ENCODE measurements at regions not wholly inside any gene's neighbourhood (a gene's known extent, or its start where the extent isn't known, plus 50 kb on each side); places are given as distances from the start of the nearest gene placed in this dataset.

DNA sequence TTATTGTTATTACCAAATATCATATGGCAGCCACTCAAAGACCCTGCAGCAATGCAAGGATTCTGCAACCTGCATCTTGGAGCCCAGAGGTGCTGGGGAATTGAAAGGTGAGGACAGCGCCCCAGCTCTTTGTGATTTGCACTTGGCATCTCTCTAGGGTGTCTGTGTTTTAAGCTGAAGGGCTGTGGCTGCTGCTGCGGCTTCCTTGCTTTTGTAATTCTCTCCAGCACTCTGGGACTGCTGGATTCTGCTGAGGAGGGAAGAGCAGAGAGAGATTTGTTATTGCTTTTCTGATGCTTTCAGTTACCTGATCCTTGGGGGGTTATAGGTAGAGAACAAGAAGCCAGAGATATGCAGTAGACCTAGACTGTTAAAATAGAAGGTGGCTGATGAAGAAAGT, 562.4 kb downstream of the EBF1 start:
- TF ChIP-seq NFE2L1 (CRISPR knock-in tag; IDR thresholded peaks at IDR 0.05): no peak
- TF ChIP-seq, protein P1, sequence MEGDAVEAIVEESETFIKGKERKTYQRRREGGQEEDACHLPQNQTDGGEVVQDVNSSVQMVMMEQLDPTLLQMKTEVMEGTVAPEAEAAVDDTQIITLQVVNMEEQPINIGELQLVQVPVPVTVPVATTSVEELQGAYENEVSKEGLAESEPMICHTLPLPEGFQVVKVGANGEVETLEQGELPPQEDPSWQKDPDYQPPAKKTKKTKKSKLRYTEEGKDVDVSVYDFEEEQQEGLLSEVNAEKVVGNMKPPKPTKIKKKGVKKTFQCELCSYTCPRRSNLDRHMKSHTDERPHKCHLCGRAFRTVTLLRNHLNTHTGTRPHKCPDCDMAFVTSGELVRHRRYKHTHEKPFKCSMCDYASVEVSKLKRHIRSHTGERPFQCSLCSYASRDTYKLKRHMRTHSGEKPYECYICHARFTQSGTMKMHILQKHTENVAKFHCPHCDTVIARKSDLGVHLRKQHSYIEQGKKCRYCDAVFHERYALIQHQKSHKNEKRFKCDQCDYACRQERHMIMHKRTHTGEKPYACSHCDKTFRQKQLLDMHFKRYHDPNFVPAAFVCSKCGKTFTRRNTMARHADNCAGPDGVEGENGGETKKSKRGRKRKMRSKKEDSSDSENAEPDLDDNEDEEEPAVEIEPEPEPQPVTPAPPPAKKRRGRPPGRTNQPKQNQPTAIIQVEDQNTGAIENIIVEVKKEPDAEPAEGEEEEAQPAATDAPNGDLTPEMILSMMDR (IDR thresholded peaks at IDR 0.05): no peak
- TF ChIP-seq, protein P2, sequence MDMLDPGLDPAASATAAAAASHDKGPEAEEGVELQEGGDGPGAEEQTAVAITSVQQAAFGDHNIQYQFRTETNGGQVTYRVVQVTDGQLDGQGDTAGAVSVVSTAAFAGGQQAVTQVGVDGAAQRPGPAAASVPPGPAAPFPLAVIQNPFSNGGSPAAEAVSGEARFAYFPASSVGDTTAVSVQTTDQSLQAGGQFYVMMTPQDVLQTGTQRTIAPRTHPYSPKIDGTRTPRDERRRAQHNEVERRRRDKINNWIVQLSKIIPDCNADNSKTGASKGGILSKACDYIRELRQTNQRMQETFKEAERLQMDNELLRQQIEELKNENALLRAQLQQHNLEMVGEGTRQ (CRISPR knock-in tag; IDR thresholded peaks at IDR 0.05): no peak
- TF ChIP-seq, protein P3, sequence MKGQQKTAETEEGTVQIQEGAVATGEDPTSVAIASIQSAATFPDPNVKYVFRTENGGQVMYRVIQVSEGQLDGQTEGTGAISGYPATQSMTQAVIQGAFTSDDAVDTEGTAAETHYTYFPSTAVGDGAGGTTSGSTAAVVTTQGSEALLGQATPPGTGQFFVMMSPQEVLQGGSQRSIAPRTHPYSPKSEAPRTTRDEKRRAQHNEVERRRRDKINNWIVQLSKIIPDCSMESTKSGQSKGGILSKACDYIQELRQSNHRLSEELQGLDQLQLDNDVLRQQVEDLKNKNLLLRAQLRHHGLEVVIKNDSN (CRISPR knock-in tag; IDR thresholded peaks at IDR 0.05): no peak
- no peak for TF ChIP-seq ESRRA (CRISPR knock-in tag; IDR thresholded peaks at IDR 0.05; ENCODE audit: borderline replicate concordance)
- TF ChIP-seq NR1H2 (CRISPR knock-in tag; IDR thresholded peaks at IDR 0.05): no peak
- TF ChIP-seq, protein P4, sequence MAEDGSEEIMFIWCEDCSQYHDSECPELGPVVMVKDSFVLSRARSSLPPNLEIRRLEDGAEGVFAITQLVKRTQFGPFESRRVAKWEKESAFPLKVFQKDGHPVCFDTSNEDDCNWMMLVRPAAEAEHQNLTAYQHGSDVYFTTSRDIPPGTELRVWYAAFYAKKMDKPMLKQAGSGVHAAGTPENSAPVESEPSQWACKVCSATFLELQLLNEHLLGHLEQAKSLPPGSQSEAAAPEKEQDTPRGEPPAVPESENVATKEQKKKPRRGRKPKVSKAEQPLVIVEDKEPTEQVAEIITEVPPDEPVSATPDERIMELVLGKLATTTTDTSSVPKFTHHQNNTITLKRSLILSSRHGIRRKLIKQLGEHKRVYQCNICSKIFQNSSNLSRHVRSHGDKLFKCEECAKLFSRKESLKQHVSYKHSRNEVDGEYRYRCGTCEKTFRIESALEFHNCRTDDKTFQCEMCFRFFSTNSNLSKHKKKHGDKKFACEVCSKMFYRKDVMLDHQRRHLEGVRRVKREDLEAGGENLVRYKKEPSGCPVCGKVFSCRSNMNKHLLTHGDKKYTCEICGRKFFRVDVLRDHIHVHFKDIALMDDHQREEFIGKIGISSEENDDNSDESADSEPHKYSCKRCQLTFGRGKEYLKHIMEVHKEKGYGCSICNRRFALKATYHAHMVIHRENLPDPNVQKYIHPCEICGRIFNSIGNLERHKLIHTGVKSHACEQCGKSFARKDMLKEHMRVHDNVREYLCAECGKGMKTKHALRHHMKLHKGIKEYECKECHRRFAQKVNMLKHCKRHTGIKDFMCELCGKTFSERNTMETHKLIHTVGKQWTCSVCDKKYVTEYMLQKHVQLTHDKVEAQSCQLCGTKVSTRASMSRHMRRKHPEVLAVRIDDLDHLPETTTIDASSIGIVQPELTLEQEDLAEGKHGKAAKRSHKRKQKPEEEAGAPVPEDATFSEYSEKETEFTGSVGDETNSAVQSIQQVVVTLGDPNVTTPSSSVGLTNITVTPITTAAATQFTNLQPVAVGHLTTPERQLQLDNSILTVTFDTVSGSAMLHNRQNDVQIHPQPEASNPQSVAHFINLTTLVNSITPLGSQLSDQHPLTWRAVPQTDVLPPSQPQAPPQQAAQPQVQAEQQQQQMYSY (CRISPR knock-in tag; IDR thresholded peaks at IDR 0.05): no peak
- no peak for TF ChIP-seq CREB1 (CRISPR knock-in tag; IDR thresholded peaks at IDR 0.05)
- TF ChIP-seq ATF1 (CRISPR knock-in tag; IDR thresholded peaks at IDR 0.05): no peak
- TF ChIP-seq, protein P5, sequence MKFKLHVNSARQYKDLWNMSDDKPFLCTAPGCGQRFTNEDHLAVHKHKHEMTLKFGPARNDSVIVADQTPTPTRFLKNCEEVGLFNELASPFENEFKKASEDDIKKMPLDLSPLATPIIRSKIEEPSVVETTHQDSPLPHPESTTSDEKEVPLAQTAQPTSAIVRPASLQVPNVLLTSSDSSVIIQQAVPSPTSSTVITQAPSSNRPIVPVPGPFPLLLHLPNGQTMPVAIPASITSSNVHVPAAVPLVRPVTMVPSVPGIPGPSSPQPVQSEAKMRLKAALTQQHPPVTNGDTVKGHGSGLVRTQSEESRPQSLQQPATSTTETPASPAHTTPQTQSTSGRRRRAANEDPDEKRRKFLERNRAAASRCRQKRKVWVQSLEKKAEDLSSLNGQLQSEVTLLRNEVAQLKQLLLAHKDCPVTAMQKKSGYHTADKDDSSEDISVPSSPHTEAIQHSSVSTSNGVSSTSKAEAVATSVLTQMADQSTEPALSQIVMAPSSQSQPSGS (CRISPR knock-in tag; IDR thresholded peaks at IDR 0.05; ENCODE audit: borderline replicate concordance, low read depth): no peak

Data from WTC11 (cell line).